IMR-90 (cell line): ENCODE measurements at regions not wholly inside any gene's neighbourhood (a gene's known extent, or its start where the extent isn't known, plus 50 kb on each side); places are given as distances from the start of the nearest gene placed in this dataset.

Experiments used
- CEBPB ChIP-seq: IDR thresholded peaks from 2 replicates; pipeline ENCODE4 v1.6.1; 2012; ENCODE audit warnings: low read depth, low read length, improper control_type of control experiment
- CTCF ChIP-seq: conservative IDR thresholded peaks from 2 replicates; pipeline ENCODE4 v1.5.1; 2012; ENCODE audit warnings: mild to moderate bottlenecking, low read depth, low read length, improper control_type of control experiment

GRCh38 chr2:212945526-212945925, 205.9 kb downstream of the IKZF2 start:
- TF ChIP-seq CTCF: no peak
- no peak for TF ChIP-seq CEBPB
